ENCODE measurements at regions not wholly inside any gene's neighbourhood (a gene's known extent, or its start where the extent isn't known, plus 50 kb on each side); places are given as distances from the start of the nearest gene placed in this dataset.

DNA sequence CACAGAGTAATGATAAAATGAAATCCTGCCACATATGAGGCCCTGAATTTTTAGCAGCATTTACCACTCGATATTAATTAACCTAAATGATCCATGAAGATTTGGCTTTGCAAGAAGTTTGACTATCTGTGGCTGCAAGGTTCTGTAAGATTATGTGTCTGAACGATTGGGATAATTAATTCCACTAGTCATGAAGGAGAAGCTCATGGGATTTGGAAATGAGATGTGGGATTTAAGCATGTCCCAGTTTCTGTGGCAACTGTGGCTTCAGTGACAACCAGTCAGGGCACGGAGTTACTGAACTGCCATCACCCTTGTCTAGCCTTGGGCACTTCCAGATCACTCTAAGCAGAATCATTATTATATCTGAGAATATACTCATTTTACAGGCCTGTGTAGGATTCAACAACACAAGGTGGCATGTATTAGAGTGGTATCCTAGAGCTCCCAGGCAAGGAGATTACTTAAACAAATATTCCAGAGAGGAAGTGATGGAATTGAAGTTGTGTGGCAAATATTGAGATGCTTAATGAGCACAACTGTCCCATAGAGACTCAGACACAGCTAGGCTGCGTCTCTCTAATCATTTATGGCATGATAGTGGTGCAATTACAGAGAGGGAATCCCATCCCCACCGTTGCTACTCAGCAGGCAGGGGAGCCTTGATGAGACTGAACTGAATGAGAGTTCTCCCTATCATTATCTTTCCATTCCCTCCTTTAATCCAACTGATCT is 205.0 kb upstream of the KRR1 start:
- Histone ChIP-seq H3K4me1 (ENCODE audit: insufficient read depth) (peaks cover 10% of the 10 kb centered on the region), H3K27me3 (replicated peaks; ENCODE audit: insufficient read depth) (no peaks in the 10 kb centered on the region), H3K4me2 (ENCODE audit: unreplicated experiment) (no peak overlapping the region), H3K36me3 (ENCODE audit: low read depth) (no peaks in the 10 kb centered on the region), H3F3A (ENCODE audit: insufficient read depth) (no peaks in the 10 kb centered on the region), H4K20me1 (ENCODE audit: insufficient read depth) (no peaks in the 10 kb centered on the region), H3K79me2 (ENCODE audit: insufficient read depth) (no peaks in the 10 kb centered on the region), H3K4me3 (no peak overlapping the region), H3K9me3 (ENCODE audit: low read depth) (no peaks in the 10 kb centered on the region), H3K9me2 (ENCODE audit: insufficient read depth) (no peaks in the 10 kb centered on the region), H3K27ac (no peak overlapping the region), H2AFZ (no peak overlapping the region), H3K9ac (no peak overlapping the region)
- no peak for DNase-seq
- in situ Hi-C loops (cut with MboI): no loop called here
- TF ChIP-seq EZH2phosphoT487 (IDR thresholded peaks at IDR 0.05; ENCODE audit: insufficient read depth, low read depth): no peak
- TF ChIP-seq EZH2 (IDR thresholded peaks at IDR 0.05; ENCODE audit: insufficient read depth, poor library complexity, severe bottlenecking): no peak
- 81 to 85% methylated on average over 5 of the region's 5 CpGs for WGBS, 2 experiments (ENCODE audit: low coverage in 1 of 2, low lambda C conversion rate in 2 of 2, missing lambda C conversion rate in 2 of 2)

- Histone ChIP-seq H3K4me3 (no peak overlapping the region), H3K36me3 (ENCODE audit: low read depth) (no peaks in the 10 kb centered on the region), H3K27me3 (replicated peaks; ENCODE audit: insufficient read depth) (no peaks in the 10 kb centered on the region), H3K4me2 (ENCODE audit: unreplicated experiment) (no peak overlapping the region), H3K9ac (no peak overlapping the region), H3F3A (ENCODE audit: insufficient read depth) (0 out of 2 replicates have a peak, but pooled peaks cover 1% of the 10 kb centered on the region), H3K4me1 (ENCODE audit: insufficient read depth) (peaks cover 2% of the 10 kb centered on the region; the same call in 1 of the 2 replicates), H3K27ac (no peak overlapping the region), H3K9me2 (ENCODE audit: insufficient read depth) (no peaks in the 10 kb centered on the region), H3K9me3 (ENCODE audit: low read depth) (no peaks in the 10 kb centered on the region), H3K79me2 (ENCODE audit: insufficient read depth) (no peaks in the 10 kb centered on the region), H4K20me1 (ENCODE audit: insufficient read depth) (no peaks in the 10 kb centered on the region), H2AFZ (no peak overlapping the region)
- WGBS, 2 experiments (ENCODE audit: low coverage in 1 of 2, low lambda C conversion rate in 2 of 2, missing lambda C conversion rate in 2 of 2): 93 to 94% methylated on average over 6 of the region's 6 CpGs
- no peak for DNase-seq
- in situ Hi-C loops (cut with MboI): no loop called here
- TF ChIP-seq EZH2phosphoT487 (IDR thresholded peaks at IDR 0.05; ENCODE audit: insufficient read depth, low read depth) (no peak), EZH2 (IDR thresholded peaks at IDR 0.05; ENCODE audit: insufficient read depth, poor library complexity, severe bottlenecking) (no peak)
These were observed 204.3 kb upstream of the KRR1 start for GRCh38 chr12:75715682-75716081.

DNA sequence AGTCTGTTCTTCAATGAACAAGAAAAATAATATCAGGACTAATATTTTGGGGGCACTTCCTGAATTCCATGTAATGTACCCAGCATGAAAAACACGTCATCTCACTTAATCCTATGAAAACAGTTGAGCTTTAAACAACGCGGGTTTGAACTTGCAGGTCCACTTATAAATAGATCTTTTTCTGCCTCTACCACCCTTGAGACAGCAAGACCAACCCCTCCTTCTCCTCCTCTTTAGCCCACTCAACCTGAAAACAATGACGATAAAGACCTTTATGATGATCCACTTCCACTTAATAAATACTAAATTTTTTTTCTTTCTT is 203.9 kb upstream of the KRR1 start:
- Histone ChIP-seq H3K27ac (no peak overlapping the region), H3K9me3 (ENCODE audit: low read depth) (no peaks in the 10 kb centered on the region), H3K79me2 (ENCODE audit: insufficient read depth) (no peaks in the 10 kb centered on the region), H3K36me3 (ENCODE audit: low read depth) (no peaks in the 10 kb centered on the region), H3K4me2 (ENCODE audit: unreplicated experiment) (no peak overlapping the region), H3K27me3 (replicated peaks; ENCODE audit: insufficient read depth) (no peaks in the 10 kb centered on the region), H4K20me1 (ENCODE audit: insufficient read depth) (no peaks in the 10 kb centered on the region), H3K4me1 (ENCODE audit: insufficient read depth) (peaks cover under 1% of the 10 kb centered on the region; the same call in 1 of the 2 replicates), H3K4me3 (no peak overlapping the region), H3F3A (ENCODE audit: insufficient read depth) (peaks cover 5% of the 10 kb centered on the region; the same call in 1 of the 2 replicates), H3K9me2 (ENCODE audit: insufficient read depth) (no peaks in the 10 kb centered on the region), H2AFZ (no peak overlapping the region), H3K9ac (no peak overlapping the region)
- no peak for TF ChIP-seq EZH2 (IDR thresholded peaks at IDR 0.05; ENCODE audit: insufficient read depth, poor library complexity, severe bottlenecking)
- no peak for TF ChIP-seq EZH2phosphoT487 (IDR thresholded peaks at IDR 0.05; ENCODE audit: insufficient read depth, low read depth)
- WGBS, 2 experiments (ENCODE audit: low coverage in 1 of 2, low lambda C conversion rate in 2 of 2, missing lambda C conversion rate in 2 of 2): 99 to 100% methylated on average over 4 of the region's 4 CpGs
- in situ Hi-C loops (cut with MboI): no loop called here
- DNase-seq: no peak

DNA sequence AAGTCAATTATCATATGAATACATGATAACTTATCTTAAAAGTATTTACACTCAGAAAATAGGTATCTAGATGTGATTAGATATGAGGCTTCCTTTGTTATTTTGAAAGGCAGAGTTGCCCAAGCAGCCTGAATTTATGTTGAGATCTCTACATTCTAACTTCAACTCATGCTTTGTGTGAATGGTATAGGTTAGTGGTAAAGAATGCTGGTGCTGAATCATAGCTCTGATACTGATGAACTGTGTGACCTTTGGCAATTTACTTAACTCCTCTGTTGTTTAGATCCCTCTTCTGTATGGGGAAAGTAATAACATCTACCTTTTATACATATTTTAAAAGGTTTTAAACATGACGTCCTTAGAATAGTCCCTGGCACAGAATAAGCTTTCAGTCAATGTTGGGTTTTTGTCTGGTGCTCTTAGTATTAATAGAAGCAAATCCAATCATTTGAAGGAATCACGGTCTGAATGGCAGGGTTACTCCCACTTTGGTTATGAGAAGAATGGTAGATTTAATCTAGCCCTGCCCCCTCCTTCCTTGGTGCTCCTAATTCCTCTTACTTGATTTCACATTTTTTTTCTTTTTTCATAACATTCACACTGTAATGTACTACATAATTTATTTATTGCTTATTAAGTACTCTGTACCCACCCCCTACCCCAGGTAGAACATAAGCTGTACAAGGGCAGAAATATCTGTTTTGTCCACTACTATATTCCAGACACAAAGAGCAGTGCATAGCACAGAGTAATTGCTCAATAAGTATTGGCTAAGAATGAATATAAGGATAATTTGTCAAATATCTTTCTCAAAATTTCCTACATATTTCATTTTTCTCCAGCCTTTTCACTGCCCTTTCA is 203.3 kb upstream of the KRR1 start:
- no peak overlapping the region for H3K4me3 ChIP-seq
- DNase-seq: no peak
- H3K27ac ChIP-seq: no peak overlapping the region
- H3K27me3 ChIP-seq (replicated peaks; ENCODE audit: insufficient read depth): no peaks in the 10 kb centered on the region
- in situ Hi-C loops (cut with MboI): no loop called here
- H3K4me2 ChIP-seq (ENCODE audit: unreplicated experiment): no peak overlapping the region
- H3K4me1 ChIP-seq (ENCODE audit: insufficient read depth): peaks cover 5% of the 10 kb centered on the region; the same call in 1 of the 2 replicates
- 81 to 91% methylated on average over 2 of the region's 2 CpGs for WGBS, 2 experiments (ENCODE audit: low coverage in 1 of 2, low lambda C conversion rate in 2 of 2, missing lambda C conversion rate in 2 of 2)
- no peak overlapping the region for H3K9ac ChIP-seq
- H3K79me2 ChIP-seq (ENCODE audit: insufficient read depth): no peaks in the 10 kb centered on the region
- no peaks in the 10 kb centered on the region for H4K20me1 ChIP-seq (ENCODE audit: insufficient read depth)
- H3K9me2 ChIP-seq (ENCODE audit: insufficient read depth): no peaks in the 10 kb centered on the region
- peaks cover 8% of the 10 kb centered on the region; the same call in 1 of the 2 replicates for H3F3A ChIP-seq (ENCODE audit: insufficient read depth)
- no peak overlapping the region for H2AFZ ChIP-seq
- H3K36me3 ChIP-seq (ENCODE audit: low read depth): no peaks in the 10 kb centered on the region
- no peak for TF ChIP-seq EZH2phosphoT487 (IDR thresholded peaks at IDR 0.05; ENCODE audit: insufficient read depth, low read depth)
- no peak for TF ChIP-seq EZH2 (IDR thresholded peaks at IDR 0.05; ENCODE audit: insufficient read depth, poor library complexity, severe bottlenecking)
- no peaks in the 10 kb centered on the region for H3K9me3 ChIP-seq (ENCODE audit: low read depth)
